HG03135 (cell line): ENCODE measurements at regions not wholly inside any gene's neighbourhood (a gene's known extent, or its start where the extent isn't known, plus 50 kb on each side); places are given as distances from the start of the nearest gene placed in this dataset.

Experiments used
- ATAC-seq: cut with Tn5 transposase; IDR thresholded peaks from one replicate; pipeline ENCODE4 v1.9.1; 2021; ENCODE audit warnings: mild to moderate bottlenecking, moderate library complexity; ENCODE audit not compliant: unreplicated experiment

GRCh38 chr15:66848116-66848515 is 146.1 kb downstream of the SMAD6 start:
- no peak for ATAC-seq

GRCh38 chr15:66848686-66849392 is 146.8 kb downstream of the SMAD6 start:
- no peak for ATAC-seq

- no peak for ATAC-seq
Measured at GRCh38 chr15:66849393-66849745, 147.3 kb downstream of the SMAD6 start.

GRCh38 chr15:66849746-66850077 is 147.7 kb downstream of the SMAD6 start:
- ATAC-seq: no peak

GRCh38 chr15:66850078-66850991 is 148.3 kb downstream of the SMAD6 start:
- ATAC-seq: no peak

GRCh38 chr15:66850996-66851310 is 148.9 kb downstream of the SMAD6 start:
- no peak for ATAC-seq

- ATAC-seq: no peak
Measured at GRCh38 chr15:66851311-66852063, 149.5 kb downstream of the SMAD6 start.

GRCh38 chr15:66852064-66852905 is 150.2 kb downstream of the SMAD6 start:
- ATAC-seq: no peak

GRCh38 chr15:66854012-66854965 is 152.3 kb downstream of the SMAD6 start:
- no peak for ATAC-seq

- ATAC-seq: no peak
Measured at GRCh38 chr15:66855041-66855440, 153.0 kb downstream of the SMAD6 start.

- no peak for ATAC-seq
Measured at GRCh38 chr15:66857694-66858093, 155.7 kb downstream of the SMAD6 start.

- ATAC-seq: no peak
Measured at GRCh38 chr15:66858423-66859207, 156.6 kb downstream of the SMAD6 start.

GRCh38 chr15:66859688-66860253 is 157.7 kb downstream of the SMAD6 start:
- ATAC-seq: no peak

- no peak for ATAC-seq
Measured at GRCh38 chr15:66860844-66861243, 158.8 kb downstream of the SMAD6 start.

GRCh38 chr15:66862111-66862939 is 160.3 kb downstream of the SMAD6 start:
- no peak for ATAC-seq

GRCh38 chr15:66862940-66863335 is 160.9 kb downstream of the SMAD6 start:
- ATAC-seq: no peak

GRCh38 chr15:66863390-66864085 is 161.5 kb downstream of the SMAD6 start:
- no peak for ATAC-seq
